ENCODE measurements at regions not wholly inside any gene's neighbourhood (a gene's known extent, or its start where the extent isn't known, plus 50 kb on each side); places are given as distances from the start of the nearest gene placed in this dataset.
"Not testable (repeated sequence)": the region's sequence is repeated elsewhere in the genome, so short reads cannot be mapped to it uniquely, and the experiment has no call there.

GRCh38 chr16:58882292-58882691 is 148.2 kb upstream of the GOT2 start:
- DNase-seq (ENCODE audit: low read depth in 2 of 2) = no peak

DNA sequence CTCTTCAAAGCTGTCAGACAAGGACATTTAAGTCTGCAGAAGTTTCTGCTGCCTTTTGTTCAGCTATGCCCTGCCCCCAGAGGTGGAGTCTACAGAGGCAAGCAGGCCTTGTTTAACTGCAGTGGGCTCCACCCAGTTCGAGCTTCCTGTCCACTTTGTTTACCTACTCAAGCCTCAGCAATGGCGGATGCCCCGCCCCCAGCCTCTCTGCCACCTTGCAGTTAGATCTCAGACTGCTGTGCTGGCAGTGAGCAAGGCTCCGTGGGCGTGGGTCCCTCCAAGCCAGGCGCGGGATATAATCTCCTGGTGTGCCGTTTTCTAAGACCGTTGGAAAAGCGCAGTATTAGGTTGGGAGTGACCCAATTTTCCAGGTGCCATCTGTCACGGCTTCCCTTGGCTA is 144.5 kb upstream of the GOT2 start:
- not testable (repeated sequence) for DNase-seq (ENCODE audit: low read depth in 2 of 2)

DNA sequence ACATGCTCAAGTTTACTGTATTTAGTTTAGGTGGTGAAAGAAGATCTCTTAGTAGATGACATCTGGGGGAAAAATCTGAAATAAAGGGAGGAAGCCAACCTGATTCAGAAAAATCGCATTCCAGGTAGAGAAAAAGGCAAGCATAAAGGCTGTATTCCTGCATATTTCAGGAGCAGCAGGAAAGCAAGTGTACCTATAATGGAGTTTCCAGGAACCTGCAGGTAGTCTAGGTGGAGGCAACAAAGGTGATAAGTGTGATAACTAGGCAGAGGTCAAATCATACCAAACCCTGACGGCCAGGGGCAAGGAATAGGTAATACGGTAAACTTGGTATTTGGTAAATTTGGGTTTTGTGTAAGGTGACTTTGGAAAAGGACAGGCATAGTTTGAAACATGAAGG is 132.8 kb upstream of the GOT2 start:
- no peak for DNase-seq (ENCODE audit: low read depth in 2 of 2)

DNA sequence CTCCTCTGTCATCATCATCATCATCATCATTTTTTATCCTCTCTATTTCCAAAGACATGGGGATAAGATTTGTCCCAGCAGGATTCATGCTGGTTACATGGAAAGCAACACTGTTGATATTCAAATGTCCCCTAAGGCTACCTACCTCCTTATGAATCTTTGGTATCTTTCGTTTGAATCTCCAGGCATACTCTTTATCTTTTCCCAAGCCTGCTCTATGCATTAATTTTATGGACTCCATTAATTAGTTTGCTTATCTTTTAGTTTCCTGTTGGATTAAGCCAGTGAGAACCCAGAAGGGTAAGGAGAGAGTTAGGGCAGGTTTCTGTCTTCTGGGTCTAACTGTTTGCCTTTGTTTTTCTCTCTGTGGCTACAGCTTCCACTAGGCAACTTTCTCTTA is 129.6 kb upstream of the GOT2 start:
- DNase-seq (ENCODE audit: low read depth in 2 of 2) = no peak

DNA sequence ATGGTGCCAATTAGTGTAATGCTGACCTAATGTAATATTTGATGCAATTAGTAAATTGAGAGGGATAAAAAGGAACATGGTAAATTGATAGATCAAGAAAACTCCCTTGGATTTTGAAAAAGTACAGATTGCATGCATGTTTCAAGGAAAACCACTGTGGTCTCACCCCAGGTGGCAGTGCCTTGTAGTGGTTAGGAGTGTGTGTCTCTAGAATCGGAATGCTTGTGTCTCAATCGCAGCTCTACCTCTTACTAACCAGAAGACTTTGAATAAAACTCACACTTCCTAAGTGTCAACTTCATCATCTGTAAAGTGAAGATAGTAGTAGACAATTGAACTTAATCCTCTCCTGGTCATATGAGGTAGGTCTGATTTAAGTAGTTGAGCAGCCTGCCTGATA is 128.9 kb upstream of the GOT2 start:
- DNase-seq (ENCODE audit: low read depth in 2 of 2) = no peak

GRCh38 chr16:58862334-58863021 is 128.4 kb upstream of the GOT2 start:
- DNase-seq (ENCODE audit: low read depth in 2 of 2) = no peak

- no peak for DNase-seq (ENCODE audit: low read depth in 2 of 2)
These were observed 126.0 kb upstream of the GOT2 start for GRCh38 chr16:58859958-58860669.

DNA sequence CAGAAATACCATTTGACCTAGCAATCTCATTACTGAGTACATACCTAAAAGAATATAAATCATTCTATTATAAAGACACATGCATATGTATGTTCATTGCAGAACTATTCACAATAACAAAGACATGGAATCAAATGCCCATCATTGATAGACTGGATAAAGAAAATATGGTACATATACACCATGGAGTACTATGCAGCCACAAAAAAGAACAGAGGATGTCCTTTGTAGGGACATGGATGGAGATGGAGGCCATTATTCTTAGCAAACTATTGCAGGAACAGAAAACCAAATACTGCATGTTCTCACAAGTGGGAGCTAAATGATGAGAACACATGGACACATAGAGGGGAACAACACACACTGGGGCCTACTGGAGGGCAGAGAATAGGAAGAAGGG is 124.5 kb upstream of the GOT2 start:
- not testable (repeated sequence) for DNase-seq (ENCODE audit: low read depth in 2 of 2)

DNA sequence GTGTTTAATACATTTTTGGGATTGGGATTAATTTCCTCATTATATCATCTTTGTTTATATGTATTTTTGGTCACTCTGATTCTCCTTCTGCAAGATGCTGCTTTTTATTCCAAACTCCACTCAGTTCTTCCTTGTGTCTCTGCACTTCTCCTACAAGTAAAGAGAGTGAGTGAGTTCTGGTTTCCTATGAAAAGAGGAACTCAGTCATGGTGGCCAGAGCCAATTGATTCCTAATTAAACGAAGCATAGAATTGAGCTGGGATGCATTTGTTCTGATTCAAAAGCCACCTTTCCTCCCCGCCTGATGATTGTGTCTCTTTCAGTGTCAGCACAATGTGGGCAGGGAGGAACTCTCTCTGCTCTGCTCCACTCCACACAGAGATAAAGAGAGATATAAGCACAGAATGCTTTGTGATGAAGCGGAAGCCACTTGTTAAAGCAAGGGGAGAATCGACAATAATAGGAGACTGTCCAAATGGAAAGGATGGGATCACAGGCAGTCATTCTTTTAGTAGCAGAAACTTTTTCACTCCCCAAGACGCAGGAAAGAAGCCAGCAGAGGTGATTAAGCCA is 121.3 kb upstream of the GOT2 start:
- no peak for DNase-seq (ENCODE audit: low read depth in 2 of 2)

DNA sequence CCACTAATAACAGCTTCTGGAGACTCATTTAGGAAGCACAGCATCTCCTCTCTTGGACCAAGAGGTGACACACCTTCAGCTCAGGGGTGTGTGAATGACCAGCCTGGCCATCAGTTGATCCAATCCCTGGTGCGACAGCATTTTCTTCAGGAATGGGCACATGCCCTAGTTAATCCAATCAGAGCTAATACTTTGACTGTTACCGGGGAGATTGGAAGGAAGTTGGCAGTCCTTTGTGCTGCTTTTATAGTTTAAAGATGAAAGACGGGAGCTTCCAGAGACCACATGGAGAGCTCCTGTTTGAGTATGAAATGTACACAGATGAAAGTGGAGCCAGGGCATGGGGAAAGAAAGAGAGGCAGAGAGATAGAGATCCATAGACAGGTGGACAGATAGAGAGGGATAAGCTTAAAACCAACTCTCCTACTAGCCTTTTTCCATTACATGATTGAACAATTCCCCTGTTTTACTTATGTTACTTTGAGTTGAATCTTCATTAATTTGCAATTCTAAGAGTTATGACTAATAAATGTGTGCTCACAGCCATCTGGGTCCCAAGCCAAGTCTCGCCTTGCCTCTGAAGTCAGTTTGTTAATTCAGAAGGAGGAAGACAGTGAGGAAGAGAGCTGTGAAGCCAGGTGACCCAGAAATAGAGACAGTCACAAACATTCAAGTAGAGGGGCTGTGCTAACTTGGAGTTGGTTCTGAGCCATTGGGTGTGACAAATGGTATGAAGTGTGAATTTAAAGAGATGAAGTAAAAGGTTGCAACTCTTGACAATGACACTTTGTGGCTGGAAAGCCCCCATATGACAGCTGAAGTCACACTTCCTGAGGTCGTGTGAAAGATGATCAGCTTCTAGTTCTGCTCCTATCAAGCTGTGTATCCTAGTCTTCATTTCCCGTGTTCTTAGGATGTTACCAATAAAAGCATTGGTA is 120.0 kb upstream of the GOT2 start:
- DNase-seq (ENCODE audit: low read depth in 2 of 2) = no peak

DNA sequence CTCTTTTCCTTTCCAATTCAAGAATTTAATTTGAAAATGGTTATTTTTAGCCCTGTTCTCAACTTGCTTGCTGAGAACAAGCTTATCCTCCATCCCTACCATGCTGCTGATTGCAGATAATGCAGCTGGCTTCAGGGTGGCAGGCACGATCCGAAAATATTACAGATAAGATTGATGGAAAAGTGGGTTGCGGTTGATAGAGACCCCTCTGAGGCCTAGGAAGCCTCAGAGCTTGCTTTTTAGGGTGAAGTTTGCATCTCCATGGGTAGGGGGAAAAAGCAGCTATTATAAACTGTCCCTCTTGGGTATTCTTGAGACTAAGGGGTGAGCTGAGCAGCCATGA is 116.5 kb upstream of the GOT2 start:
- no peak for DNase-seq (ENCODE audit: low read depth in 2 of 2)

DNA sequence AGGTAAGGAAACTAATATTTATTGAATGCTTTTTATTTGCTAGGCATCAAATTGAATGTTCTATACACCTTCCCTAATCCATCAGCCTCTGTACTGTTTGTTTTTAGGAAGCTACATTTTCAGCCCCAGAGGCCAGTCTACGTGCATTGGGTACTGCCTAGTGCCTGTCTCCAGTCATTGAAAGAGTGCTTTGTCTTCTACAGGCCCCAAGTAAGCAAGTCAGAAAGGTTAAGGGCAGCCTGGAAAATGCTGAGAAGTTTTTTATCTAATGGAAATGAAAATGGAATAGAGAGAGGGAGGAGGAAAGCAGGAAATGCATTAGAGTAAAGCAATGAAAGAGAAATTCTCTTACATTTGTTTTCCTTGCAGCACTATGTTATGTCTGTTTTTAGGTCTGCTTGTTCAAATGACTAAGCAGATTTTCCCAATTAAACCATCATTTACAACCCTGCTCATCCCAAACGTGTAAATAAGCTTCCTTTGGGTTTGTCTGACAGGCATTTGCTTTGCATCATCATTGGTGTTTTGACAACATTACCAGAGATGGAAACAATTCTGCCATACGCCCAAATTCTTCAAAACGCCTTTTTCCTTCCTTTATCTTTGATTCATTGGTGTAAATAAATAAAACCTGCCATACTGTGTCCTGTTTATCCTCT is 116.0 kb upstream of the GOT2 start:
- DNase-seq (ENCODE audit: low read depth in 2 of 2) = no peak

DNA sequence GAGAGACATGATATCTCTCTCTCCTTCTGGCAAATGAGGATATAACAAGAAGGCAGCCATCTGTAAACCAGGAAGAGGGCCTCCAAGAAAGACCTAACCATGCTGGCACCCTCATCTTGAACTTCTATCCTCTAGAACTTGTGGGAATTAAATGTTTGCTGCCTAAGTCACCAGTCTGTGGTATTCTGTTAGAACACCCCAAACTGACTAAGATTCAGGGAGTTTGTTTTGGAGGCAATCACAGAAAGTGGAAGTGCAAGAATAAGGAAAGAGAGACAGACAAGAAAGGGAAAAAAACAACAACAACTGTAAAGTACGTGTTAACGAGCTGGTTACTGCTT is 114.5 kb upstream of the GOT2 start:
- DNase-seq (ENCODE audit: low read depth in 2 of 2) = no peak

DNA sequence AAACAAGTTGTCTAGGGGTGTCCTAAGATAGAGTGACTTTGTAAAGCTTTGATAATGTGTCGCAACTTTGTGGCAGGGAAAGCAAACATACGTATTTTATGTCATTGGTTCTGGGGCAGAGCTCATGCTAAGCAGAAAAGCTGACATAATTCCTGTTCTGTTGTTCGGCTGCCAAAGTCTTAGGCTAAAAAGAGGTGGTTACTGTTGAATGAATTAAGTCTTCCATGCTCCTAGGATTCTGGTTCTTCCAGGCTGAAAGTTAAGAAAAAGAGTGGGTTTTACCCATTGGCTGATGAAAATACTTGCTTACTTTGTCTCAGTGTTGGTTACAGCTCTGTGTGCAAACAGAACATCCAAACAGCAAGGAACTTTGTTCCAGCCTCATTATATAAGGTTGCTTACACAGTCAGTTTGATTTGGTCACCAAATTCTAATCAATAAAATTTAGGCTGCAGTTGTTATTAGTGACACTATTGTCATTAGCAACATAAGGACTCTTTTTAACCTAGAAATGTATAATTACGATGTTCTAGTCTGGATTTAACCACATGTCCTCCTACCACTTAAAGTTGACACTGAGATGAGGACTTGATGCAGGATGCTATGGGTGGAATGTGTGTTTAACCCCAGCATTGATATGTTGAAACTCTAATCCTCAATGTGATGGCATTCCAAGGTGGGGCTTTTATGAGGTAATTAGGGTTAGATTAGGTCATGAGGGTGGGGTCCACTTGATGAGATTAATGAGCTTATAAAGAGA is 114.0 kb upstream of the GOT2 start:
- no peak for DNase-seq (ENCODE audit: low read depth in 2 of 2)

- DNase-seq (ENCODE audit: low read depth in 2 of 2) = not testable (repeated sequence)
These were observed 112.1 kb upstream of the GOT2 start for GRCh38 chr16:58846226-58846625.

DNA sequence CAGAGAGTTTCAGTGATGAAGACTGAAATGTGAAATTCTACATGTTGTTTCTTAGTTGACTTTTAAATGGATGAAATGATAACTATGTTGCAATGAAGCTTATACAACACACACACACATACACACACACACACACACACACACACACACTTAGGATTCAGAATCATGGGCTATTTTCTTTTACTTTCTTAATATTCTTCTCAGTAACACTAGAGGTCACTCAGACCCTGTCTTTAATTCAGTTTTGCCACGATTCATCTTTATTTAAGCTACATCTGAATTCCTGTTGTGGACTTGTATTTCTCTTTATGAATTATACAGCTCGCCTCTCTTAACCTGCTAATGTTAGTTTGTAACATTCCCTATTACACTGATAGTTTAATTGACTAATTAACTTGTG is 109.6 kb upstream of the GOT2 start:
- DNase-seq (ENCODE audit: low read depth in 2 of 2) = no peak

DNA sequence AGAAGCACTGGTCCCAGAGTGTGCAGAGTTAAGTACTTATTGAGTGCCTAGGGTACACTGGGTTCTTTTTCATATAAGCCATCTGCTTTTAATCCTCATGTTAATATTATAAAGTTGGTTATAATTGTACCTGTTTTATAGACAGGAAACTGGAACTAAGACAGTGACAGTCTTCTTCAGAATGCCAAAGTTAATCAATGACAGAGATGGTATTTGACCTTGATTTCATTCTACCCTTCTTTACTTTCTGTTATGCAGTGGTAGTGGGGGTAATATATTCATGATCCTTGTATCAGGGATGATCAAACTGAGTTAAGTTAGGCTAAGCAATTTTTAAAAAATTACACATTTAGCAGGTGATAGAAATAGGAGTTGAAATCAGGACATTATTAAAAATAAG is 108.6 kb upstream of the GOT2 start:
- DNase-seq (ENCODE audit: low read depth in 2 of 2) = no peak

DNA sequence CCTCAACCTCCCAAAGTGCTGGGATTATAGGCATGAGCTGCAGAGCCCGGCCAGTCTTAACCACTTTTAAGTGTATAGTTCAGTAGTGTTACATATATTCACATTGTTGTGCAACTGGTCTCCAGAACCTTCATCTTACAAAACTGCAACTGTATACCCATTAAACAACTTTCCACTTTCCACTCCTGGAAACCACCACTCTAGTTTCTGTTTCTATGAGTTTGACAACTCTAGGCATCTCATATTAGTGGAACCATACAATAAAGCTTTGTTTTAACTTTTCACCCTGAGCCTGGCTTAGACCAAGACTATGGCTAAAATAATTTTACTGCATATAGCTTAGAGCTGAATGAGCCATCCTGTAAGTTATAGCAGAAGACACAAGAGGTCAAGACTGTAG is 108.0 kb upstream of the GOT2 start:
- DNase-seq (ENCODE audit: low read depth in 2 of 2) = no peak

DNA sequence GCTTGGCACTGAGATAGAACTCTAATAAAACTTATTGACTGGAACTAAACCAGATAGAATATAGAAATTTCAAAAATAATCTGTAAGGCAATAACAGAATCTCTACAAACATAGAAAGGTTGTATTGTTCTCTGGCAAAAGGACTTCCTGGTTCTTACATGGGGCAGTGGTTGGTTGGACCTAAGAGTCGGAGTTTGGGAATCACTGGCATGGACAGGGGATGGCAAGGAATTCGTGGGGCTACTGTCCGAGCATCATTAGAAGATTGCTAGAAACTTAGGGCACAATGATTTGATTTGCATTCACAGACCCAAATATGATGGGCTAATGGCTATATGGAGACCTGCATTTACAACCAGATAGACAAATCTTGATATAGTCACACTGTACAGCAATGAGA is 103.8 kb upstream of the GOT2 start:
- DNase-seq (ENCODE audit: low read depth in 2 of 2) = no peak

DNA sequence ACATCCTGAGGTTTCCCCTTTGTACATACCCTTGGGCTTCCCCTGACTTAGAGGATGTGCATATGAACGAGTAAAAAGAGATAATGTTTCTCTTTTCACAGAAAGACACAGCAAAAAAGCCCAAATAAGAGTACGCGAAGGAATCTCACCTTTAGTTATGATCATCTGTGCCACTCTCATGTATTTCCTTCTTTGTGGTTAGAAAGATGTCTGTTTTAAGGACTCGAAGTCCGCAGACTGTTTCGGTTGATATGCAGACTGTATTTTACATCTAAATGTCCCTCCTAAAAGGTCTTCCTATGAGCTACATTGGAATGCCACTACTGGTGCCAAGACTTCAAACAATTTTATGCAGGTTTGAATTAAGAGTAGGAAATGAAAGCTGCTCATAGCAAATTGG is 102.3 kb upstream of the GOT2 start:
- no peak for DNase-seq (ENCODE audit: low read depth in 2 of 2)

- DNase-seq (ENCODE audit: low read depth in 2 of 2) = no peak
These were observed 98.3 kb upstream of the GOT2 start for GRCh38 chr16:58832386-58832895.
